Type B pancreatic cell (in vitro differentiated cells): ENCODE measurements at regions not wholly inside any gene's neighbourhood (a gene's known extent, or its start where the extent isn't known, plus 50 kb on each side); places are given as distances from the start of the nearest gene placed in this dataset.

Experiments
- DNase-seq: peaks from one replicate; pipeline ENCODE4 v3.0.0; 2021; ENCODE audit warnings: mixed read lengths; ENCODE audit not compliant: unreplicated experiment; ENCODE audit errors: extremely low spot score
- H3K27ac Mint-ChIP-seq: 2 replicates; pipeline ENCODE4 v1.8.0; 2021; ENCODE audit warnings: mild to moderate bottlenecking, mixed read lengths
- H3K27me3 Mint-ChIP-seq: 2 replicates; pipeline ENCODE4 v1.8.0; 2021; ENCODE audit warnings: mixed read lengths
- H3K36me3 Mint-ChIP-seq: 2 replicates; pipeline ENCODE4 v1.8.0; 2021; ENCODE audit warnings: mixed read lengths
- H3K4me1 Mint-ChIP-seq: one replicate; pipeline ENCODE4 v1.8.0; 2021; ENCODE audit warnings: mixed read lengths; ENCODE audit not compliant: unreplicated experiment
- H3K4me3 Mint-ChIP-seq: 2 replicates; pipeline ENCODE4 v1.8.0; 2021; ENCODE audit warnings: mild to moderate bottlenecking, mixed read lengths
- H3K9me3 Mint-ChIP-seq: 2 replicates; pipeline ENCODE4 v1.8.0; 2021; ENCODE audit warnings: mixed read lengths
- CTCF ChIP-seq: fragments of 200-600 bp; sonication (generic); conservative IDR thresholded peaks from 2 replicates; pipeline ENCODE4 v1.5.0; 2021; ENCODE audit warnings: antibody characterized with exemption, mild to moderate bottlenecking

GRCh38 chr5:58208674-58209073 lies 251.2 kb downstream of the PLK2 start:
- no peak for DNase-seq
- Mint-ChIP-seq H3K27me3 (no peaks in the 10 kb centered on the region), H3K4me3 (no peak overlapping the region), H3K36me3 (no peaks in the 10 kb centered on the region), H3K27ac (no peak overlapping the region), H3K4me1 (peaks cover 5% of the 10 kb centered on the region), H3K9me3 (no peaks in the 10 kb centered on the region)
- TF ChIP-seq CTCF = no peak

GRCh38 chr5:58207076-58207475 lies 252.8 kb downstream of the PLK2 start:
- Mint-ChIP-seq H3K4me1 (peaks cover 5% of the 10 kb centered on the region), H3K27me3 (no peaks in the 10 kb centered on the region), H3K4me3 (no peak overlapping the region), H3K27ac (no peak overlapping the region), H3K36me3 (no peaks in the 10 kb centered on the region), H3K9me3 (no peaks in the 10 kb centered on the region)
- TF ChIP-seq CTCF = no peak
- no peak for DNase-seq

GRCh38 chr5:58204966-58205365 lies 254.9 kb downstream of the PLK2 start:
- Mint-ChIP-seq H3K36me3 (no peaks in the 10 kb centered on the region), H3K4me1 (peaks cover 5% of the 10 kb centered on the region), H3K4me3 (no peak overlapping the region), H3K27ac (no peak overlapping the region), H3K9me3 (peaks cover 5% of the 10 kb centered on the region), H3K27me3 (no peaks in the 10 kb centered on the region)
- DNase-seq = no peak
- no peak for TF ChIP-seq CTCF

GRCh38 chr5:58202941-58203444 lies 256.9 kb downstream of the PLK2 start:
- no peak for TF ChIP-seq CTCF
- H3K4me3 Mint-ChIP-seq = no peak overlapping the region
- peaks cover 5% of the 10 kb centered on the region for H3K9me3 Mint-ChIP-seq
- no peak overlapping the region for H3K27ac Mint-ChIP-seq
- peaks cover 5% of the 10 kb centered on the region for H3K4me1 Mint-ChIP-seq
- H3K27me3 Mint-ChIP-seq = no peaks in the 10 kb centered on the region
- no peaks in the 10 kb centered on the region for H3K36me3 Mint-ChIP-seq
- no peak for DNase-seq

- Mint-ChIP-seq H3K4me1 (no peaks in the 10 kb centered on the region), H3K9me3 (peaks cover 5% of the 10 kb centered on the region), H3K27me3 (no peaks in the 10 kb centered on the region), H3K4me3 (no peak overlapping the region), H3K36me3 (no peaks in the 10 kb centered on the region), H3K27ac (no peak overlapping the region)
- TF ChIP-seq CTCF = no peak
- DNase-seq = no peak
Measured at GRCh38 chr5:58201922-58202648, 257.8 kb downstream of the PLK2 start.
